Lung (tissue), 11 donors: ENCODE measurements at regions not wholly inside any gene's neighbourhood (a gene's known extent, or its start where the extent isn't known, plus 50 kb on each side); places are given as distances from the start of the nearest gene placed in this dataset.

Experiments used
- ATAC-seq: fragments of 200-7000 bp; cut with Tn5 transposase; one replicate; pipeline ENCODE4 v1.9.1; 2020; ENCODE audit warnings: moderate number of reproducible peaks; ENCODE audit not compliant: insufficient read depth, low FRiP score
- DNase-seq, 3 donors: peaks; one replicate each; pipeline ENCODE4 v3.0.0-alpha.2; 2013 to 2017
- H3K27ac ChIP-seq, 2 donors: one replicate each; pipeline ENCODE4 v1.5.1; 2013; ENCODE audit warnings: mild to moderate bottlenecking in 2 of 2, moderate library complexity in 2 of 2, control low read depth in 1 of 2, inconsistent platforms in 1 of 2, low read depth in 1 of 2, low read length in 1 of 2
- H3K27me3 ChIP-seq, 3 donors: one replicate each; pipeline ENCODE4 v1.5.1; 2013; ENCODE audit warnings: low read length in 2 of 3; ENCODE audit not compliant: control insufficient read depth in 3 of 3, insufficient read depth in 3 of 3
- H3K36me3 ChIP-seq, 4 donors: one replicate each; pipeline ENCODE4 v1.5.1; 2013; ENCODE audit warnings: low read length in 4 of 4, mild to moderate bottlenecking in 1 of 4, moderate library complexity in 1 of 4; ENCODE audit not compliant: control insufficient read depth in 4 of 4, insufficient read depth in 4 of 4
- H3K4me1 ChIP-seq, 5 donors: one replicate each; pipeline ENCODE4 v1.5.1; 2013; ENCODE audit warnings: low read length in 5 of 5, mild to moderate bottlenecking in 2 of 5, moderate library complexity in 1 of 5; ENCODE audit not compliant: control insufficient read depth in 5 of 5, insufficient read depth in 5 of 5
- H3K4me3 ChIP-seq: one replicate; pipeline ENCODE4 v1.5.1; 2013; ENCODE audit warnings: mild to moderate bottlenecking, control low read depth, moderate library complexity
- H3K9ac ChIP-seq, 2 donors: one replicate each; pipeline ENCODE4 v1.5.1; 2013; ENCODE audit warnings: low read length in 2 of 2, control low read depth in 1 of 2; ENCODE audit not compliant: insufficient read depth in 1 of 2
- H3K9me3 ChIP-seq, 4 donors: one replicate each; pipeline ENCODE4 v1.5.1; 2013; ENCODE audit warnings: low read length in 3 of 4, mild to moderate bottlenecking in 1 of 4, moderate library complexity in 1 of 4; ENCODE audit not compliant: control insufficient read depth in 4 of 4, insufficient read depth in 3 of 4
- CTCF ChIP-seq: IDR thresholded peaks from 2 replicates; pipeline ENCODE4 v1.5.1; 2012; ENCODE audit warnings: mild to moderate bottlenecking; ENCODE audit errors: control extremely low read depth, extremely low read depth
- WGBS, 2 donors: extraction: QIAGEN DNeasy Blood & Tissue Kit; methylation state at CpG; one replicate each; pipeline ENCODE4 v1.1.7; 2013; 5-methylcytosine and 5-hydroxymethylcytosine counted together
- donor health status: control.
- donor health status: control.
- donor health status: Bipolar disorder and iron deficiency.
- donor health status: healthy.
- donor health status: DM: yes; HTN: yes; CAD: no.

- Histone ChIP-seq H3K27me3 (no peaks in the 10 kb centered on the region), H3K36me3 (no peaks in the 10 kb centered on the region), H3K9me3 (no peaks in the 10 kb centered on the region), H3K4me3 (no peak overlapping the region), H3K9ac (no peak overlapping the region), H3K27ac (no peak overlapping the region), H3K4me1 (no peaks in the 10 kb centered on the region)
- ATAC-seq (no peak), DNase-seq (no peak)
- no peak for TF ChIP-seq CTCF
Measured at GRCh38 chr14:30427846-30428245, 131.1 kb upstream of the G2E3 start.

GRCh38 chr14:30431552-30431951, 127.4 kb upstream of the G2E3 start:
- no peaks in the 10 kb centered on the region for H3K36me3 ChIP-seq
- H3K9me3 ChIP-seq: no peaks in the 10 kb centered on the region
- TF ChIP-seq CTCF: no peak
- ATAC-seq (no peak), DNase-seq (no peak)
- H3K27me3 ChIP-seq: no peaks in the 10 kb centered on the region
- no peak overlapping the region for H3K9ac ChIP-seq
- H3K4me3 ChIP-seq: no peak overlapping the region
- 36 to 48% methylated on average over 1 of the region's 1 CpG for WGBS, 2 donors
- H3K27ac ChIP-seq: no peak overlapping the region
- H3K4me1 ChIP-seq: no peaks in the 10 kb centered on the region

GRCh38 chr14:30440961-30441360, 118.0 kb upstream of the G2E3 start:
- H3K27ac ChIP-seq: no peak overlapping the region
- no peaks in the 10 kb centered on the region for H3K36me3 ChIP-seq
- H3K27me3 ChIP-seq: no peaks in the 10 kb centered on the region
- WGBS, 2 donors: 92% methylated on average over 4 of the region's 4 CpGs
- DNase-seq (no peak), ATAC-seq (no peak)
- H3K4me3 ChIP-seq: no peak overlapping the region
- H3K9ac ChIP-seq: no peak overlapping the region
- H3K4me1 ChIP-seq: no peaks in the 10 kb centered on the region
- H3K9me3 ChIP-seq: no peaks in the 10 kb centered on the region
- no peak for TF ChIP-seq CTCF

- Histone ChIP-seq H3K9ac (no peak overlapping the region), H3K27ac (no peak overlapping the region), H3K27me3 (no peaks in the 10 kb centered on the region), H3K4me3 (no peak overlapping the region), H3K4me1 (no peaks in the 10 kb centered on the region), H3K9me3 (no peaks in the 10 kb centered on the region), H3K36me3 (no peaks in the 10 kb centered on the region)
- ATAC-seq (no peak), DNase-seq (peak in 2 of 3 donors; percentile 59 to 68)
- no peak for TF ChIP-seq CTCF
- WGBS, 2 donors: 49 to 52% methylated on average over 7 of the region's 7 CpGs
Measured at GRCh38 chr14:30443368-30444007, 115.5 kb upstream of the G2E3 start.
